IMR-90 (cell line): ENCODE measurements at regions not wholly inside any gene's neighbourhood (a gene's known extent, or its start where the extent isn't known, plus 50 kb on each side); places are given as distances from the start of the nearest gene placed in this dataset.

Experiments used
- BHLHE40 ChIP-seq: fragments of 150-350 bp; IDR thresholded peaks from 2 replicates; pipeline ENCODE4 v1.6.1; 2016; ENCODE audit warnings: mild to moderate bottlenecking, low read depth, low read length
- CEBPB ChIP-seq: IDR thresholded peaks from 2 replicates; pipeline ENCODE4 v1.6.1; 2012; ENCODE audit warnings: low read depth, low read length, improper control_type of control experiment
- CTCF ChIP-seq: conservative IDR thresholded peaks from 2 replicates; pipeline ENCODE4 v1.5.1; 2012; ENCODE audit warnings: mild to moderate bottlenecking, low read depth, low read length, improper control_type of control experiment
- MXI1 ChIP-seq: IDR thresholded peaks from 2 replicates; pipeline ENCODE4 v1.6.1; 2012; ENCODE audit warnings: low read depth, mild to moderate bottlenecking, low read length, moderate library complexity, borderline replicate concordance
- NFE2L2 ChIP-seq: fragments of 150-350 bp; IDR thresholded peaks from 2 replicates; pipeline ENCODE4 v1.6.1; 2016; ENCODE audit warnings: low read depth, mild to moderate bottlenecking, low read length
- POLR2A ChIP-seq: IDR thresholded peaks from 2 replicates; pipeline ENCODE4 v1.6.1; 2012; ENCODE audit warnings: mild to moderate bottlenecking, low read depth, low read length
- RAD21 ChIP-seq: IDR thresholded peaks from 2 replicates; pipeline ENCODE4 v1.6.1; 2012; ENCODE audit warnings: low read length, improper control_type of control experiment
- SMC3 ChIP-seq: fragments of 150-350 bp; IDR thresholded peaks from 2 replicates; pipeline ENCODE4 v1.6.1; 2016; ENCODE audit warnings: low read depth, mild to moderate bottlenecking, antibody characterized with exemption, low read length, moderate library complexity
- USF2 ChIP-seq: fragments of 150-350 bp; IDR thresholded peaks from 2 replicates; pipeline ENCODE4 v1.6.1; 2017; ENCODE audit warnings: mild to moderate bottlenecking, antibody characterized with exemption, low read length, low read depth
- TF ChIP-seq, protein P1 (sequence below): fragments of 150-350 bp; IDR thresholded peaks from 2 replicates; pipeline ENCODE4 v1.6.1; 2016; ENCODE audit warnings: low read depth, mild to moderate bottlenecking, low read length, moderate library complexity, borderline replicate concordance

GRCh38 chr6:4645713-4646360, 130.4 kb upstream of the CDYL start:
- no peak for TF ChIP-seq MXI1
- TF ChIP-seq BHLHE40, result no peak
- TF ChIP-seq CTCF, result 0 out of 2 replicates have a peak, but pooled peaks have one; percentile 5
- TF ChIP-seq POLR2A, result no peak
- TF ChIP-seq, protein P1, sequence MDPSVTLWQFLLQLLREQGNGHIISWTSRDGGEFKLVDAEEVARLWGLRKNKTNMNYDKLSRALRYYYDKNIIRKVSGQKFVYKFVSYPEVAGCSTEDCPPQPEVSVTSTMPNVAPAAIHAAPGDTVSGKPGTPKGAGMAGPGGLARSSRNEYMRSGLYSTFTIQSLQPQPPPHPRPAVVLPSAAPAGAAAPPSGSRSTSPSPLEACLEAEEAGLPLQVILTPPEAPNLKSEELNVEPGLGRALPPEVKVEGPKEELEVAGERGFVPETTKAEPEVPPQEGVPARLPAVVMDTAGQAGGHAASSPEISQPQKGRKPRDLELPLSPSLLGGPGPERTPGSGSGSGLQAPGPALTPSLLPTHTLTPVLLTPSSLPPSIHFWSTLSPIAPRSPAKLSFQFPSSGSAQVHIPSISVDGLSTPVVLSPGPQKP, result no peak
- TF ChIP-seq USF2, result no peak
- no peak for TF ChIP-seq SMC3
- no peak for TF ChIP-seq NFE2L2
- TF ChIP-seq RAD21, result no peak
- no peak for TF ChIP-seq CEBPB
